GM12878 (cell line): ENCODE measurements at regions not wholly inside any gene's neighbourhood (a gene's known extent, or its start where the extent isn't known, plus 50 kb on each side); places are given as distances from the start of the nearest gene placed in this dataset.

ENCODE experiments used
- ATAC-seq: fragments of 200-7000 bp; cut with Tn5 transposase; 3 replicates; pipeline ENCODE4 v1.9.1; 2020; ENCODE audit warnings: mild to moderate bottlenecking, moderate library complexity
- BruUV-seq: library from RNA; stranded (reverse); fragments of 400-500 nt; replicated peaks from 2 replicates; lab custom pipeline; 2021; lab: Mats Ljungman, UMichigan
- CTCF ChIA-PET: fragments of 300-600 bp; sonication (Branson Sonifier 250); formaldehyde crosslinking; extraction: SDS; loops from one replicate; lab custom pipeline; 2021; ENCODE audit warnings: inconsistent platforms; lab: Yijun Ruan, JAX
- POLR2A ChIA-PET: fragments of 350-600 bp; formaldehyde crosslinking; extraction: SDS; loops from one replicate; lab custom pipeline; 2021; ENCODE audit warnings: inconsistent platforms; lab: Charles Lee
- RAD21 ChIA-PET: fragments of 300-600 bp; sonication (Branson Sonifier 250); formaldehyde crosslinking; loops from one replicate; lab custom pipeline; 2023; ENCODE audit warnings: antibody characterized with exemption; ENCODE audit not compliant: unreplicated experiment; lab: Charles Lee
- SMC1A ChIA-PET: fragments of 300-600 bp; sonication (Branson Sonifier 250); formaldehyde crosslinking; loops from one replicate; lab custom pipeline; 2023; ENCODE audit not compliant: unreplicated experiment, uncharacterized antibody; lab: Charles Lee
- DNase-seq: peaks from one replicate; pipeline ENCODE4 v3.0.0-alpha.2; 2011; ENCODE audit warnings: low read depth, low spot score
- FAIRE-seq: peaks from 3 replicates; lab custom pipeline; 2011; peaks lifted over from hg19 to GRCh38; lab: Jason Lieb, UNC
- H2AFZ ChIP-seq: 2 replicates; pipeline ENCODE4 v1.6.0; 2011; ENCODE audit warnings: low read depth, low read length, control low read depth; ENCODE audit not compliant: control insufficient read depth
- H3K27ac ChIP-seq: 2 replicates; pipeline ENCODE4 v1.5.1; 2011; ENCODE audit warnings: control low read depth; ENCODE audit not compliant: control insufficient read depth, insufficient read depth
- H3K27me3 ChIP-seq, 2 experiments: replicated peaks in 1 of 2; 2 replicates each; pipeline versions ENCODE4 v1.6.0 to v1.6.1; 2011; ENCODE audit warnings: low read length in 1 of 2; ENCODE audit not compliant: control insufficient read depth in 2 of 2, insufficient read depth in 2 of 2
- H3K36me3 ChIP-seq, 2 experiments: 2 replicates each; pipeline ENCODE4 v1.5.1; 2011; ENCODE audit warnings: low read length in 1 of 2; ENCODE audit not compliant: control insufficient read depth in 2 of 2, insufficient read depth in 2 of 2
- H3K4me1 ChIP-seq: 2 replicates; pipeline ENCODE4 v1.6.1; 2011; ENCODE audit warnings: mild to moderate bottlenecking, low read length, moderate library complexity, mixed read lengths; ENCODE audit not compliant: control insufficient read depth, insufficient read depth
- H3K4me2 ChIP-seq: 2 replicates; pipeline ENCODE4 v1.6.0; 2011; ENCODE audit warnings: control low read depth; ENCODE audit not compliant: control insufficient read depth, insufficient read depth
- H3K4me3 ChIP-seq: fragments of 200-600 bp; sonication (generic); 2 replicates; pipeline ENCODE4 v1.5.1; 2016
- H3K79me2 ChIP-seq: 2 replicates; pipeline ENCODE4 v1.6.0; 2011; ENCODE audit warnings: low read length; ENCODE audit not compliant: control insufficient read depth, insufficient read depth
- H3K9ac ChIP-seq: 2 replicates; pipeline ENCODE4 v1.8.0; 2011; ENCODE audit warnings: low read length, control low read depth, mixed read lengths; ENCODE audit not compliant: control insufficient read depth, insufficient read depth
- H3K9me3 ChIP-seq: replicated peaks from 3 replicates; pipeline ENCODE4 v1.5.1; 2011; ENCODE audit warnings: mild to moderate bottlenecking, low read length; ENCODE audit not compliant: control insufficient read depth, insufficient read depth
- H4K20me1 ChIP-seq: 2 replicates; pipeline ENCODE4 v1.6.0; 2011; ENCODE audit not compliant: control insufficient read depth, insufficient read depth
- ASH2L ChIP-seq: fragments of 300-600, 200-600 bp; sonication (generic); IDR thresholded peaks from 2 replicates; pipeline ENCODE4 v1.6.1; 2017; ENCODE audit warnings: low read depth, mild to moderate bottlenecking, borderline replicate concordance
- CBX5 ChIP-seq: sonication (generic); IDR thresholded peaks from 2 replicates; pipeline ENCODE4 v1.6.1; 2016; ENCODE audit warnings: low read depth, moderate library complexity, mild to moderate bottlenecking, inconsistent platforms
- CEBPB ChIP-seq, 2 experiments: fragments of 150-350 bp in 1 of 2; IDR thresholded peaks; 2 replicates each; pipeline ENCODE4 v1.6.1; 2012 to 2014; ENCODE audit warnings: low read depth in 2 of 2, low read length in 2 of 2, borderline replicate concordance in 1 of 2, inconsistent platforms in 1 of 2
- DPF2 ChIP-seq: fragments of 450-650 bp; IDR thresholded peaks from 2 replicates; pipeline ENCODE4 v1.6.1; 2017; ENCODE audit warnings: mild to moderate bottlenecking
- E2F8 ChIP-seq: fragments of 450-650 bp; IDR thresholded peaks from 2 replicates; pipeline ENCODE4 v1.6.1; 2018; ENCODE audit warnings: mild to moderate bottlenecking, low read depth, moderate library complexity; ENCODE audit not compliant: partially characterized antibody
- EZH2 ChIP-seq: IDR thresholded peaks from 2 replicates; pipeline ENCODE4 v1.6.1; 2012; ENCODE audit warnings: low read depth, mild to moderate bottlenecking, control low read depth, inconsistent platforms, low read length, borderline replicate concordance; ENCODE audit not compliant: control insufficient read depth
- IKZF2 ChIP-seq, 2 experiments: fragments of 450-650 bp; IDR thresholded peaks; 2 replicates each; pipeline ENCODE4 v1.6.1; 2017; ENCODE audit warnings: mild to moderate bottlenecking in 2 of 2, moderate library complexity in 2 of 2
- NFXL1 ChIP-seq: fragments of 450-650 bp; IDR thresholded peaks from 2 replicates; pipeline ENCODE4 v1.6.1; 2017; ENCODE audit warnings: antibody characterized with exemption, mild to moderate bottlenecking, borderline replicate concordance
- NR2C2 ChIP-seq: IDR thresholded peaks from 2 replicates; pipeline ENCODE4 v1.6.1; 2011; ENCODE audit warnings: borderline replicate concordance, low read depth; ENCODE audit not compliant: control insufficient read depth, insufficient read length
- RBBP5 ChIP-seq: fragments of 200-600 bp; sonication (generic); conservative IDR thresholded peaks from 2 replicates; pipeline ENCODE4 v1.6.1; 2016
- REST ChIP-seq: IDR thresholded peaks from 2 replicates; pipeline ENCODE4 v1.6.1; 2012; ENCODE audit warnings: mild to moderate bottlenecking, low read depth, low read length
- TCF7 ChIP-seq: IDR thresholded peaks from 2 replicates; pipeline ENCODE4 v1.6.1; 2014; ENCODE audit warnings: antibody characterized with exemption, borderline replicate concordance
- USF2 ChIP-seq: IDR thresholded peaks from 2 replicates; pipeline ENCODE4 v1.6.1; 2011; ENCODE audit warnings: low read depth, low read length, improper control_type of control experiment, borderline replicate concordance
- ZNF24 ChIP-seq: fragments of 450-650 bp; IDR thresholded peaks from 2 replicates; pipeline ENCODE4 v1.6.1; 2017; ENCODE audit warnings: antibody characterized with exemption, mild to moderate bottlenecking
- WGBS: methylation state at CpG from one replicate; pipeline ENCODE4 v1.1.6; 2016; ENCODE audit warnings: low lambda C conversion rate; ENCODE audit not compliant: insufficient replicate concordance, insufficient coverage; ENCODE audit errors: missing lambda C conversion rate; 5-methylcytosine and 5-hydroxymethylcytosine counted together
- in situ Hi-C: fragments of 300-500 bp; cut with MboI; formaldehyde crosslinking; loops from 9 replicates; pipeline ENCODE4 v1.14.3; 2018; ENCODE audit warnings: mixed read lengths
- intact Hi-C: fragments of 100-400 bp; cut with micrococcal nuclease; formaldehyde crosslinking; loops from one replicate; pipeline ENCODE4 v1.14.2; 2022; ENCODE audit not compliant: unreplicated experiment
- TF ChIP-seq, protein P1 (sequence below): IDR thresholded peaks from 2 replicates; pipeline ENCODE4 v1.6.1; 2011; ENCODE audit warnings: borderline replicate concordance, low read depth, mild to moderate bottlenecking, moderate library complexity, low read length; ENCODE audit not compliant: insufficient read depth, poor library complexity, severe bottlenecking

DNA sequence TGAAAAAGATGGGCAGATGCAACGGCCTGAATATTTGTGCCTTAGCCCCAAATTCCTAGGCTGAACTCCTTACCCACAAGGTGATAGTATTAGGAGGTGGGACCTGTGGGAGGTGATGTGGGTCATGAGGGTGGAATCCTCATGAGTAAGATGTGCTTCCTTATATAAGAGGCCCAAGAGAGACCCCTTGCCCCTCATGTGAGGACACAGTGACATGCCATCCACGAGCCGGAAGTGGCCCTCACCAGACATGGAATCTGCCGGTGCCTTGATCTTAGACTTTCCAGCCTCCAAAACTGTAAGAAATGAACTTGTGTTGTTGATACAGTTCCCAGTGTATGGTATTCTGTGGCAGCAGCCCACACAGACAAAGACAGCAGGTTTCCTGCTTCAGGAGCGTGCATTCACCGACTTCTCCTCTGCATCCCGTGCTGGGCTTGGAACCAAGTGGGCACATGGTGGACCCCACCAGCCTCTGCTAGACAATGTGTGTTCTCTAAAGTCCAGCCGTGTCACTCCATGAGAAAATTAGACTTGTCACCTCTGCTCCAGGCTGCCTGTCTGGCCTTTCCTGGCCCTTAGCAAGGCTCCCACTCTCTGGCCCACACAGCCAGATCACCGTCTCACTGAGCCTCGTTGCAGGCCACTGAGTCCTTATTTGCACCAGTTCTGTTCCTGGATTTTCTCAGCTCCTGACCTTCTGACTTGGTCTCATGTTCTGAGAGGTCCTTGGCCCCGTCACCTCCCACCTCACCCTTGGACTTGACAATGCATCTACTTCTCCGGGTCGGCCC is 52.9 kb upstream of the CACUL1 start:
- BruUV-seq: no TSS peak
- Histone ChIP-seq H3K4me1 (no peaks in the 10 kb centered on the region), H2AFZ (no peak overlapping the region), H3K79me2 (no peaks in the 10 kb centered on the region), H3K4me2 (no peak overlapping the region), H3K27ac (no peak overlapping the region), H3K9me3 (no peaks in the 10 kb centered on the region), H3K4me3 (no peak overlapping the region), H3K36me3 (no peaks in the 10 kb centered on the region), H3K27me3 (no peaks in the 10 kb centered on the region; a peak in 1 of 4 replicates), H4K20me1 (no peaks in the 10 kb centered on the region), H3K9ac (no peak overlapping the region)
- POLR2A ChIA-PET: no interaction called here
- WGBS: 25% methylated on average over 13 of the region's 13 CpGs
- no peak for DNase-seq
- CTCF ChIA-PET: no interaction called here
- RAD21 ChIA-PET: no interaction called here
- no peak for FAIRE-seq
- intact Hi-C loops: no loop called here
- in situ Hi-C loops: loop anchor here (10.0 kb wide), 1 partner anchor 243 kb away; no protein-coding TSS in a partner anchor
- ATAC-seq: no peak
- SMC1A ChIA-PET: no interaction called here
- TF ChIP-seq TCF7 (no peak), REST (no peak), E2F8 (no peak), ZNF24 (no peak), NFXL1 (no peak), RBBP5 (no peak), ASH2L (no peak), CEBPB (IDR thresholded peaks at IDR 0.05; ENCODE audit: borderline replicate concordance in 1 of 2, low read depth in 2 of 2, low read length in 2 of 2) (no peak), IKZF2 (IDR thresholded peaks at IDR 0.05) (no peak), USF2 (no peak), EZH2 (no peak), CBX5 (no peak), NR2C2 (no peak), DPF2 (no peak)
- TF ChIP-seq, protein P1, sequence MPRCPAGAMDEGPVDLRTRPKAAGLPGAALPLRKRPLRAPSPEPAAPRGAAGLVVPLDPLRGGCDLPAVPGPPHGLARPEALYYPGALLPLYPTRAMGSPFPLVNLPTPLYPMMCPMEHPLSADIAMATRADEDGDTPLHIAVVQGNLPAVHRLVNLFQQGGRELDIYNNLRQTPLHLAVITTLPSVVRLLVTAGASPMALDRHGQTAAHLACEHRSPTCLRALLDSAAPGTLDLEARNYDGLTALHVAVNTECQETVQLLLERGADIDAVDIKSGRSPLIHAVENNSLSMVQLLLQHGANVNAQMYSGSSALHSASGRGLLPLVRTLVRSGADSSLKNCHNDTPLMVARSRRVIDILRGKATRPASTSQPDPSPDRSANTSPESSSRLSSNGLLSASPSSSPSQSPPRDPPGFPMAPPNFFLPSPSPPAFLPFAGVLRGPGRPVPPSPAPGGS: no peak
